ENCODE measurements at regions not wholly inside any gene's neighbourhood (a gene's known extent, or its start where the extent isn't known, plus 50 kb on each side); places are given as distances from the start of the nearest gene placed in this dataset.

- Histone ChIP-seq H3F3A (ENCODE audit: insufficient read depth, low read length, poor library complexity, severe bottlenecking) (no peaks in the 10 kb centered on the region), H3K27ac (ENCODE audit: low read length) (no peak overlapping the region), H3K9ac (ENCODE audit: low read length) (no peak overlapping the region), H3K36me3 (ENCODE audit: insufficient read depth, low read length) (no peaks in the 10 kb centered on the region), H4K20me1 (ENCODE audit: insufficient read depth) (no peaks in the 10 kb centered on the region), H3K9me3 (ENCODE audit: low read length) (no peaks in the 10 kb centered on the region), H3K9me2 (ENCODE audit: insufficient read depth, low read length) (no peaks in the 10 kb centered on the region), H2AFZ (ENCODE audit: low read depth, low read length) (no peak overlapping the region), H3K4me3 (ENCODE audit: low read length) (no peak overlapping the region), H3K79me2 (replicated peaks; ENCODE audit: insufficient read depth, low read length) (no peaks in the 10 kb centered on the region), H3K27me3 (ENCODE audit: insufficient read depth, low read depth, low read length) (no peaks in the 10 kb centered on the region), H3K4me2 (ENCODE audit: low read length) (no peak overlapping the region)
- TF ChIP-seq REST (IDR thresholded peaks at IDR 0.05; ENCODE audit: borderline replicate concordance) (no peak), TAF1 (IDR thresholded peaks at IDR 0.05; ENCODE audit: low read depth) (no peak), RAD21 (conservative IDR thresholded peaks at IDR 0.05) (no peak), EP300 (conservative IDR thresholded peaks at IDR 0.05; ENCODE audit: poor library complexity, severe bottlenecking) (no peak), SMC3 (conservative IDR thresholded peaks at IDR 0.05; ENCODE audit: poor library complexity) (no peak), EZH2 (IDR thresholded peaks at IDR 0.05; ENCODE audit: borderline replicate concordance, insufficient read depth, low read length, poor library complexity, severe bottlenecking) (no peak), MXI1 (conservative IDR thresholded peaks at IDR 0.05; ENCODE audit: poor library complexity, severe bottlenecking) (no peak), POLR2AphosphoS5 (IDR thresholded peaks at IDR 0.05) (no peak), CTCF (IDR thresholded peaks at IDR 0.05; ENCODE audit: poor library complexity, severe bottlenecking) (no peak)
Observed at GRCh38 chr4:131316086-131316485, 1833.0 kb upstream of the PCDH10 start.

- Histone ChIP-seq H3K9me3 (ENCODE audit: low read length) (no peaks in the 10 kb centered on the region), H4K20me1 (ENCODE audit: insufficient read depth) (no peaks in the 10 kb centered on the region), H3K4me3 (ENCODE audit: low read length) (no peak overlapping the region), H3K27ac (ENCODE audit: low read length) (no peak overlapping the region), H3K9ac (ENCODE audit: low read length) (no peak overlapping the region), H3K27me3 (ENCODE audit: insufficient read depth, low read depth, low read length) (no peaks in the 10 kb centered on the region), H3K79me2 (replicated peaks; ENCODE audit: insufficient read depth, low read length) (no peaks in the 10 kb centered on the region), H3K36me3 (ENCODE audit: insufficient read depth, low read length) (no peaks in the 10 kb centered on the region), H2AFZ (ENCODE audit: low read depth, low read length) (no peak overlapping the region), H3F3A (ENCODE audit: insufficient read depth, low read length, poor library complexity, severe bottlenecking) (no peaks in the 10 kb centered on the region), H3K4me2 (ENCODE audit: low read length) (no peak overlapping the region), H3K9me2 (ENCODE audit: insufficient read depth, low read length) (no peaks in the 10 kb centered on the region)
- TF ChIP-seq RAD21 (conservative IDR thresholded peaks at IDR 0.05) (no peak), POLR2AphosphoS5 (IDR thresholded peaks at IDR 0.05) (no peak), MXI1 (conservative IDR thresholded peaks at IDR 0.05; ENCODE audit: poor library complexity, severe bottlenecking) (no peak), REST (IDR thresholded peaks at IDR 0.05; ENCODE audit: borderline replicate concordance) (no peak), TAF1 (IDR thresholded peaks at IDR 0.05; ENCODE audit: low read depth) (no peak), EZH2 (IDR thresholded peaks at IDR 0.05; ENCODE audit: borderline replicate concordance, insufficient read depth, low read length, poor library complexity, severe bottlenecking) (no peak), CTCF (IDR thresholded peaks at IDR 0.05; ENCODE audit: poor library complexity, severe bottlenecking) (no peak), SMC3 (conservative IDR thresholded peaks at IDR 0.05; ENCODE audit: poor library complexity) (no peak), EP300 (conservative IDR thresholded peaks at IDR 0.05; ENCODE audit: poor library complexity, severe bottlenecking) (no peak)
Observed at GRCh38 chr4:131337936-131338335, 1811.2 kb upstream of the PCDH10 start.

Measured in neural cell (in vitro differentiated cells).